Liver (tissue), 3 donors: ENCODE measurements at regions not wholly inside any gene's neighbourhood (a gene's known extent, or its start where the extent isn't known, plus 50 kb on each side); places are given as distances from the start of the nearest gene placed in this dataset.

Source experiments
- EGR1 ChIP-seq, 2 donors: IDR thresholded peaks; 2 replicates each; pipeline ENCODE4 v1.6.1; 2016 to 2018; ENCODE audit warnings: antibody characterized with exemption in 2 of 2, low read depth in 2 of 2
- GABPA ChIP-seq, 2 donors: IDR thresholded peaks in 1 of 2; conservative IDR thresholded peaks in 1 of 2; 2 replicates each; pipeline ENCODE4 v1.6.1; 2016; ENCODE audit warnings: antibody characterized with exemption in 2 of 2, mild to moderate bottlenecking in 1 of 2, moderate library complexity in 1 of 2
- HNF4G ChIP-seq: IDR thresholded peaks from 2 replicates; pipeline ENCODE4 v1.6.1; 2016; ENCODE audit warnings: antibody characterized with exemption
- JUND ChIP-seq, 2 donors: IDR thresholded peaks; 2 replicates each; pipeline ENCODE4 v1.6.1; 2016; ENCODE audit warnings: antibody characterized with exemption in 2 of 2
- RAD21 ChIP-seq, 2 donors: IDR thresholded peaks; 2 replicates each; pipeline ENCODE4 v1.6.1; 2016; ENCODE audit warnings: antibody characterized with exemption in 2 of 2, mild to moderate bottlenecking in 2 of 2
- TAF1 ChIP-seq: conservative IDR thresholded peaks from 2 replicates; pipeline ENCODE4 v1.6.1; 2016; ENCODE audit warnings: antibody characterized with exemption, mild to moderate bottlenecking
- YY1 ChIP-seq: IDR thresholded peaks from 2 replicates; pipeline ENCODE4 v1.6.1; 2016; ENCODE audit warnings: antibody characterized with exemption, mild to moderate bottlenecking
- TF ChIP-seq, protein P1 (sequence below): IDR thresholded peaks from 2 replicates; pipeline ENCODE4 v1.6.1; 2016; ENCODE audit warnings: antibody characterized with exemption
- TF ChIP-seq, protein P2 (sequence below): fragments of 150-350 bp; IDR thresholded peaks from 2 replicates; pipeline ENCODE4 v1.5.1; 2017; ENCODE audit warnings: improper control_type of control experiment, low read depth, low read length; ENCODE audit not compliant: missing input control
- TF ChIP-seq, protein P3 (sequence below): IDR thresholded peaks from 2 replicates; pipeline ENCODE4 v1.6.1; 2016; ENCODE audit warnings: antibody characterized with exemption, mild to moderate bottlenecking
- TF ChIP-seq, protein P4 (sequence below): IDR thresholded peaks from 2 replicates; pipeline ENCODE4 v1.6.1; 2016; ENCODE audit warnings: antibody characterized with exemption
- TF ChIP-seq, protein P5 (sequence below): IDR thresholded peaks from 2 replicates; pipeline ENCODE4 v1.6.1; 2016; ENCODE audit warnings: antibody characterized with exemption
- donor health status: healthy.
- donor health status: healthy.

DNA sequence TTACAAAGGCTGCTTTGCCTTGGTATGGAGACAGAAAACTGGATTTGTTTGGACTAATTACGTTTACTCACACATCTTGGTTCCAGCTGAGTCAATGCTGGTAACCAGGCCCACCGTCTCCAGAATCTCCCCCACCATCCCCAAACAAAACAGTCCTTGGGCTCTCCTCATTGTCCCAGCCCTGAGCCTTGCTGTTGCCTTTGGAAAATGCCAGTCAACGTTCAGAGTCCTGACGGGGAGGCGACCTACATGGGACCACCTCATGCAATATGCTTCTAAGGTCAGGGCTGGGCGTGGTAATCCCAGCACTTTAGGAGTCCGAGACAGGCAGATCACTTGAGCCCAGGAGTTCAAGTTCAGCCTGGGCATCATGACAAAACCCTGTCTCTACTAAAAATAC lies 85.2 kb upstream of the IQSEC1 start:
- TF ChIP-seq, protein P1, sequence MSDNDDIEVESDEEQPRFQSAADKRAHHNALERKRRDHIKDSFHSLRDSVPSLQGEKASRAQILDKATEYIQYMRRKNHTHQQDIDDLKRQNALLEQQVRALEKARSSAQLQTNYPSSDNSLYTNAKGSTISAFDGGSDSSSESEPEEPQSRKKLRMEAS, result no peak
- TF ChIP-seq, protein P2, sequence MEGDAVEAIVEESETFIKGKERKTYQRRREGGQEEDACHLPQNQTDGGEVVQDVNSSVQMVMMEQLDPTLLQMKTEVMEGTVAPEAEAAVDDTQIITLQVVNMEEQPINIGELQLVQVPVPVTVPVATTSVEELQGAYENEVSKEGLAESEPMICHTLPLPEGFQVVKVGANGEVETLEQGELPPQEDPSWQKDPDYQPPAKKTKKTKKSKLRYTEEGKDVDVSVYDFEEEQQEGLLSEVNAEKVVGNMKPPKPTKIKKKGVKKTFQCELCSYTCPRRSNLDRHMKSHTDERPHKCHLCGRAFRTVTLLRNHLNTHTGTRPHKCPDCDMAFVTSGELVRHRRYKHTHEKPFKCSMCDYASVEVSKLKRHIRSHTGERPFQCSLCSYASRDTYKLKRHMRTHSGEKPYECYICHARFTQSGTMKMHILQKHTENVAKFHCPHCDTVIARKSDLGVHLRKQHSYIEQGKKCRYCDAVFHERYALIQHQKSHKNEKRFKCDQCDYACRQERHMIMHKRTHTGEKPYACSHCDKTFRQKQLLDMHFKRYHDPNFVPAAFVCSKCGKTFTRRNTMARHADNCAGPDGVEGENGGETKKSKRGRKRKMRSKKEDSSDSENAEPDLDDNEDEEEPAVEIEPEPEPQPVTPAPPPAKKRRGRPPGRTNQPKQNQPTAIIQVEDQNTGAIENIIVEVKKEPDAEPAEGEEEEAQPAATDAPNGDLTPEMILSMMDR, result no peak
- TF ChIP-seq, protein P3, sequence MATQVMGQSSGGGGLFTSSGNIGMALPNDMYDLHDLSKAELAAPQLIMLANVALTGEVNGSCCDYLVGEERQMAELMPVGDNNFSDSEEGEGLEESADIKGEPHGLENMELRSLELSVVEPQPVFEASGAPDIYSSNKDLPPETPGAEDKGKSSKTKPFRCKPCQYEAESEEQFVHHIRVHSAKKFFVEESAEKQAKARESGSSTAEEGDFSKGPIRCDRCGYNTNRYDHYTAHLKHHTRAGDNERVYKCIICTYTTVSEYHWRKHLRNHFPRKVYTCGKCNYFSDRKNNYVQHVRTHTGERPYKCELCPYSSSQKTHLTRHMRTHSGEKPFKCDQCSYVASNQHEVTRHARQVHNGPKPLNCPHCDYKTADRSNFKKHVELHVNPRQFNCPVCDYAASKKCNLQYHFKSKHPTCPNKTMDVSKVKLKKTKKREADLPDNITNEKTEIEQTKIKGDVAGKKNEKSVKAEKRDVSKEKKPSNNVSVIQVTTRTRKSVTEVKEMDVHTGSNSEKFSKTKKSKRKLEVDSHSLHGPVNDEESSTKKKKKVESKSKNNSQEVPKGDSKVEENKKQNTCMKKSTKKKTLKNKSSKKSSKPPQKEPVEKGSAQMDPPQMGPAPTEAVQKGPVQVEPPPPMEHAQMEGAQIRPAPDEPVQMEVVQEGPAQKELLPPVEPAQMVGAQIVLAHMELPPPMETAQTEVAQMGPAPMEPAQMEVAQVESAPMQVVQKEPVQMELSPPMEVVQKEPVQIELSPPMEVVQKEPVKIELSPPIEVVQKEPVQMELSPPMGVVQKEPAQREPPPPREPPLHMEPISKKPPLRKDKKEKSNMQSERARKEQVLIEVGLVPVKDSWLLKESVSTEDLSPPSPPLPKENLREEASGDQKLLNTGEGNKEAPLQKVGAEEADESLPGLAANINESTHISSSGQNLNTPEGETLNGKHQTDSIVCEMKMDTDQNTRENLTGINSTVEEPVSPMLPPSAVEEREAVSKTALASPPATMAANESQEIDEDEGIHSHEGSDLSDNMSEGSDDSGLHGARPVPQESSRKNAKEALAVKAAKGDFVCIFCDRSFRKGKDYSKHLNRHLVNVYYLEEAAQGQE, result no peak
- TF ChIP-seq TAF1 (no peak), RAD21 (IDR thresholded peaks at IDR 0.05) (no peak), JUND (IDR thresholded peaks at IDR 0.05) (no peak), GABPA (IDR thresholded peaks at IDR 0.05 in 1 of 2, conservative IDR thresholded peaks at IDR 0.05 in 1 of 2) (no peak), EGR1 (IDR thresholded peaks at IDR 0.05; ENCODE audit: low read depth in 2 of 2) (no peak), YY1 (no peak), HNF4G (no peak)
- TF ChIP-seq, protein P4, sequence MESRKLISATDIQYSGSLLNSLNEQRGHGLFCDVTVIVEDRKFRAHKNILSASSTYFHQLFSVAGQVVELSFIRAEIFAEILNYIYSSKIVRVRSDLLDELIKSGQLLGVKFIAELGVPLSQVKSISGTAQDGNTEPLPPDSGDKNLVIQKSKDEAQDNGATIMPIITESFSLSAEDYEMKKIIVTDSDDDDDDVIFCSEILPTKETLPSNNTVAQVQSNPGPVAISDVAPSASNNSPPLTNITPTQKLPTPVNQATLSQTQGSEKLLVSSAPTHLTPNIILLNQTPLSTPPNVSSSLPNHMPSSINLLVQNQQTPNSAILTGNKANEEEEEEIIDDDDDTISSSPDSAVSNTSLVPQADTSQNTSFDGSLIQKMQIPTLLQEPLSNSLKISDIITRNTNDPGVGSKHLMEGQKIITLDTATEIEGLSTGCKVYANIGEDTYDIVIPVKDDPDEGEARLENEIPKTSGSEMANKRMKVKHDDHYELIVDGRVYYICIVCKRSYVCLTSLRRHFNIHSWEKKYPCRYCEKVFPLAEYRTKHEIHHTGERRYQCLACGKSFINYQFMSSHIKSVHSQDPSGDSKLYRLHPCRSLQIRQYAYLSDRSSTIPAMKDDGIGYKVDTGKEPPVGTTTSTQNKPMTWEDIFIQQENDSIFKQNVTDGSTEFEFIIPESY, result no peak
- TF ChIP-seq, protein P5, sequence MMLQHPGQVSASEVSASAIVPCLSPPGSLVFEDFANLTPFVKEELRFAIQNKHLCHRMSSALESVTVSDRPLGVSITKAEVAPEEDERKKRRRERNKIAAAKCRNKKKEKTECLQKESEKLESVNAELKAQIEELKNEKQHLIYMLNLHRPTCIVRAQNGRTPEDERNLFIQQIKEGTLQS, result no peak
